ENCODE measurements at regions not wholly inside any gene's neighbourhood (a gene's known extent, or its start where the extent isn't known, plus 50 kb on each side); places are given as distances from the start of the nearest gene placed in this dataset.

- H3K4me3 ChIP-seq (ENCODE audit: low read depth, low read length) = no peak overlapping the region
- DNase-seq (ENCODE audit: low read depth) = no peak
- TF ChIP-seq, protein P1, sequence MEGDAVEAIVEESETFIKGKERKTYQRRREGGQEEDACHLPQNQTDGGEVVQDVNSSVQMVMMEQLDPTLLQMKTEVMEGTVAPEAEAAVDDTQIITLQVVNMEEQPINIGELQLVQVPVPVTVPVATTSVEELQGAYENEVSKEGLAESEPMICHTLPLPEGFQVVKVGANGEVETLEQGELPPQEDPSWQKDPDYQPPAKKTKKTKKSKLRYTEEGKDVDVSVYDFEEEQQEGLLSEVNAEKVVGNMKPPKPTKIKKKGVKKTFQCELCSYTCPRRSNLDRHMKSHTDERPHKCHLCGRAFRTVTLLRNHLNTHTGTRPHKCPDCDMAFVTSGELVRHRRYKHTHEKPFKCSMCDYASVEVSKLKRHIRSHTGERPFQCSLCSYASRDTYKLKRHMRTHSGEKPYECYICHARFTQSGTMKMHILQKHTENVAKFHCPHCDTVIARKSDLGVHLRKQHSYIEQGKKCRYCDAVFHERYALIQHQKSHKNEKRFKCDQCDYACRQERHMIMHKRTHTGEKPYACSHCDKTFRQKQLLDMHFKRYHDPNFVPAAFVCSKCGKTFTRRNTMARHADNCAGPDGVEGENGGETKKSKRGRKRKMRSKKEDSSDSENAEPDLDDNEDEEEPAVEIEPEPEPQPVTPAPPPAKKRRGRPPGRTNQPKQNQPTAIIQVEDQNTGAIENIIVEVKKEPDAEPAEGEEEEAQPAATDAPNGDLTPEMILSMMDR (IDR thresholded peaks at IDR 0.05; ENCODE audit: low read depth, low read length) = no peak
- no peak for TF ChIP-seq MYC (IDR thresholded peaks at IDR 0.05; ENCODE audit: low read depth, low read length)
Observed at GRCh38 chr2:157938556-157938955, 62.4 kb upstream of the ACVR1 start.

- no peak overlapping the region for H3K4me3 ChIP-seq (ENCODE audit: low read depth, low read length)
- TF ChIP-seq, protein P2, sequence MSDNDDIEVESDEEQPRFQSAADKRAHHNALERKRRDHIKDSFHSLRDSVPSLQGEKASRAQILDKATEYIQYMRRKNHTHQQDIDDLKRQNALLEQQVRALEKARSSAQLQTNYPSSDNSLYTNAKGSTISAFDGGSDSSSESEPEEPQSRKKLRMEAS (IDR thresholded peaks at IDR 0.05; ENCODE audit: low read depth, low read length) = no peak
- TF ChIP-seq POLR2A (IDR thresholded peaks at IDR 0.05; ENCODE audit: extremely low read depth, insufficient read length) (no peak), MYC (IDR thresholded peaks at IDR 0.05; ENCODE audit: low read depth, low read length) (no peak)
- DNase-seq (ENCODE audit: low read depth) = no peak
Observed at GRCh38 chr2:157936406-157936805, 60.3 kb upstream of the ACVR1 start.

- DNase-seq (ENCODE audit: low read depth) = no peak
- TF ChIP-seq, protein P2 (IDR thresholded peaks at IDR 0.05; ENCODE audit: low read depth, low read length) = no peak
- TF ChIP-seq POLR2A (IDR thresholded peaks at IDR 0.05; ENCODE audit: extremely low read depth, insufficient read length) (no peak), MYC (IDR thresholded peaks at IDR 0.05; ENCODE audit: low read depth, low read length) (no peak)
- TF ChIP-seq, protein P1 (IDR thresholded peaks at IDR 0.05; ENCODE audit: low read depth, low read length) = no peak
- H3K4me3 ChIP-seq (ENCODE audit: low read depth, low read length) = no peak overlapping the region
Observed at GRCh38 chr2:157935378-157935906, 59.3 kb upstream of the ACVR1 start.

DNA sequence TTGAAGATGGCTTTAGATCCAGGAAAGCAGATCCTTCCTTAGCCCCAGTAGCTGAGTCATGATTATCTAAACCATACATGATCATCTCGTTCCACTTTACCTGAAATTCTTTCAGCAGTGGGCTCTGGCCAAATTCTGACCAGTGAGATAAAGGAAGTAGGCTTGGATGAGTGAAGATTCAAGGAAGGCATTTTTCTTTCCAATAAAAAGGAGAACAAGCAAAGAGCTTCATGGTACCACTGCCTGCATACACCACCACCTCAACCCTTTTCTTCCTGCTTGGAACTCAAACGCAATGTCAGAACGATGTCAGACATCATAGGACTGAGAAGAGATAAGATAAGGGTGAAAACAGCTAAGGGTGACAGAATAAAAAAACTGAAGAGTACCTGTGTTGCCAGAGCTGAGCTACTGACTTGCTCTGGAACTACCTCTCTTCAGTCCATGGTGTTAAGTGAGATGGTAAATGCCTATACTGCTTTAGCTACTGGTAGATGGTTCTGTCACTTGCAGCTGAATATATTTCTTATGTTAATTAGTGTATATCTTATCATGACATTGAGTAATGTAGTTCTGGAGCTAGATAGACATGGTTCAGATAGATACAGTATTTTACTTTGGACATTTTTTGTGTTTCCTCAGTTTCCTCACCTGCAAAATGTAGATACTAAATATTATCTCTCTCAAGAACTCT lies 58.7 kb upstream of the ACVR1 start:
- H3K4me3 ChIP-seq (ENCODE audit: low read depth, low read length) = no peak overlapping the region
- TF ChIP-seq POLR2A (IDR thresholded peaks at IDR 0.05; ENCODE audit: extremely low read depth, insufficient read length) (no peak), MYC (IDR thresholded peaks at IDR 0.05; ENCODE audit: low read depth, low read length) (no peak)
- TF ChIP-seq, protein P1 (IDR thresholded peaks at IDR 0.05; ENCODE audit: low read depth, low read length) = no peak
- DNase-seq (ENCODE audit: low read depth) = no peak

DNA sequence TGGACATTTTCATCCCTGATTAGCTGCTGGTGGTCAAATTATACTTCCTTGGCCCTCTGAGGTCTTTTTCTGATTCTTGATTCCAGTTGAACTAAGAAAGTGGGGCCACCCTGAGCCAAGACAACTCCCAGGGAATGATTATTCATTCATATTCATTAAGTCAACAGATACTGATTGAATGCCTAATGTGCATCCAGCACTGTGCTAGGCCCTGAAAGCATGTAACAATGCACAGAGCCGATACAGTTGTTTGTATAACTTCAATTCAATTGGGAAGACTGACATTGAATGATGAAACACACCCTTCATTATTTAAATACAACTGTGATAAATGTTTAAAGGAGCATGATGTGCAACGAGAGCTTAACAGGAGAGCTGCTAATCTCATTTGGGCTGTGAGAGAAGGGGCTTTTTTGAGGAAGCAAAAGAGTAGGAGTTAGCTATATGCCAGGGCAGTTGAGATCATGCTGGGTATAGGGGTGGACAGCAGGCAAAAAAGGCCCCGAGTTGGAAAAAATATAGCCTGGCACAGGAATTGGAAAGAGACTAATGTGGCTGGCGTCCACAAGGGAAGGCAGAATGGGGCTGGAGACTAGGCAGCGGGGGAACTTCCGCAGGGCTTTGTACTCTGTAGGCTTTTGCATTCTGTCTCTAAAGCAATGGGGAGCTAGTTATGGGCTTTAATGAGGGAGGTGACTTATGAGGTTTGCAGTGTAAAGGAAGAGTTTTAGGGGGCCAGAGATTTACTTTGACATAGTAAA lies 57.2 kb upstream of the ACVR1 start:
- TF ChIP-seq, protein P1 (IDR thresholded peaks at IDR 0.05; ENCODE audit: low read depth, low read length) = no peak
- TF ChIP-seq POLR2A (IDR thresholded peaks at IDR 0.05; ENCODE audit: extremely low read depth, insufficient read length) = no peak
- no peak for TF ChIP-seq MYC (IDR thresholded peaks at IDR 0.05; ENCODE audit: low read depth, low read length)
- TF ChIP-seq, protein P2 (IDR thresholded peaks at IDR 0.05; ENCODE audit: low read depth, low read length) = no peak
- DNase-seq (ENCODE audit: low read depth) = no peak
- H3K4me3 ChIP-seq (ENCODE audit: low read depth, low read length) = no peak overlapping the region

GRCh38 chr2:157932480-157933159 lies 56.5 kb upstream of the ACVR1 start:
- TF ChIP-seq, protein P1 (IDR thresholded peaks at IDR 0.05; ENCODE audit: low read depth, low read length) = no peak
- TF ChIP-seq POLR2A (IDR thresholded peaks at IDR 0.05; ENCODE audit: extremely low read depth, insufficient read length) = no peak
- TF ChIP-seq, protein P2 (IDR thresholded peaks at IDR 0.05; ENCODE audit: low read depth, low read length) = no peak
- no peak for TF ChIP-seq MYC (IDR thresholded peaks at IDR 0.05; ENCODE audit: low read depth, low read length)
- H3K4me3 ChIP-seq (ENCODE audit: low read depth, low read length) = no peak overlapping the region
- no peak for DNase-seq (ENCODE audit: low read depth)

Measured in NB4 (cell line).